SK-N-MC (cell line): ENCODE measurements at regions not wholly inside any gene's neighbourhood (a gene's known extent, or its start where the extent isn't known, plus 50 kb on each side); places are given as distances from the start of the nearest gene placed in this dataset.
A peak's percentile ranks its signal among the peaks of the same experiment; 100 is the strongest.
"Not testable (repeated sequence)": the region's sequence is repeated elsewhere in the genome, so short reads cannot be mapped to it uniquely, and the experiment has no call there.

Experiments
- DNase-seq: peaks from one replicate; pipeline ENCODE4 v3.0.0-alpha.2; 2011; ENCODE audit warnings: low read depth, low spot score
- H3K27ac ChIP-seq: fragments of 200-600 bp; sonication (generic); 2 replicates; pipeline ENCODE4 v1.5.1; 2016; ENCODE audit warnings: mixed run types
- H3K36me3 ChIP-seq: fragments of 200-600 bp; sonication (generic); 2 replicates; pipeline ENCODE4 v1.6.1; 2017; ENCODE audit warnings: antibody characterized with exemption, low read length, mixed read lengths; ENCODE audit not compliant: insufficient read depth
- H3K4me3 ChIP-seq: fragments of 200-600 bp; sonication (generic); 2 replicates; pipeline ENCODE4 v1.5.1; 2016
- H3K9ac ChIP-seq: fragments of 200-600 bp; sonication (generic); 2 replicates; pipeline ENCODE4 v1.8.0; 2017; ENCODE audit warnings: mixed run types, mixed read lengths; ENCODE audit not compliant: insufficient read length
- H3K9me3 ChIP-seq: fragments of 200-600 bp; sonication (generic); 2 replicates; pipeline ENCODE4 v1.6.1; 2017; ENCODE audit warnings: low read depth, mild to moderate bottlenecking, antibody characterized with exemption, low read length, moderate library complexity, mixed read lengths
- EZH2 ChIP-seq: fragments of 200-600 bp; sonication (generic); IDR thresholded peaks from one replicate; pipeline ENCODE4 v1.6.1; 2017; ENCODE audit warnings: antibody characterized with exemption
- FOXP2 ChIP-seq: optimal IDR thresholded peaks from 2 replicates; pipeline ENCODE3; 2011; ENCODE audit warnings: mild to moderate bottlenecking, moderate library complexity; ENCODE audit not compliant: insufficient read depth; ENCODE audit errors: extremely low read length, control extremely low read depth
- POLR2AphosphoS5 ChIP-seq: IDR thresholded peaks from 2 replicates; pipeline ENCODE4 v1.6.1; 2012; ENCODE audit warnings: mild to moderate bottlenecking, low read depth, low read length, borderline replicate concordance

DNA sequence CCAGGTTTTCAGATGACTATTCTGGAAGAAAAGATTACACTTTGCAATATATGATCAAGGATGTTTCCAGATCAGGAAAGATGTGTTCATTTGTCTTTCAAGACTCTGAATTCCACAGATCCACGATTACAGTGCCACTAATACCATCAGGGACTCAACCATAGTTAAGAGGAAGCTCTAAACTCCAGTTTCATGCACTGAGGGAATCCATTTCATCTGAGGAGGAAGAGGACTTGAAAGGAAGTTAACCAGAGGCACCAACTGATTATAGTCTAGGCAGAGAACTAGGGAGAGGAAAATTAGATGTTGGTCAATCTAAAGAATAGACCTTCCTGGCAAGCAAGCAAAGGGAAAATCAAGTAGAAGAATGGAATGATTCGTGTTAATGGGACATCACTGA is 218.3 kb upstream of the PRDM1 start:
- H3K9ac ChIP-seq: no peak overlapping the region
- no peak overlapping the region for H3K27ac ChIP-seq
- no peaks in the 10 kb centered on the region for H3K36me3 ChIP-seq
- no peak for DNase-seq
- TF ChIP-seq EZH2 (no peak), POLR2AphosphoS5 (no peak), FOXP2 (no peak)
- no peak overlapping the region for H3K4me3 ChIP-seq
- no peaks in the 10 kb centered on the region for H3K9me3 ChIP-seq

DNA sequence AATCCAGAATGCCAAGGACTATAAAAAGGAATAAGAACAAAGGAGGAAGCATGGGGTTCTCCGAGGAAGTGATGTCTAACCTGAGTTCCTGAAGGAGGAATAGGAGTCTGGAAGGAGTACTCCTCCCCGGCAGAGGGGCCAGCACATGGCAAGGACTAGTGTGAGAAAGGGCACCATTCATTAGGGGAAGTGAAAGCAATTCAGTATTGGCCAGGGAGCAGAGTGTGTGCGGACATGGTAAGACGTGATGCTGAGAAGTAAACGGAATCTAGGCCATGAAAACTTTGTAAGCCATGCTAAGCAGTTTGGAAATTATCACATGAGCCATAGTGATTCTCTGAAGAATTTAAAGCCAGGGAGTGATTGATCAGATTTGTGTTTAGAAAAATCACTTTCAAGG is 218.9 kb upstream of the PRDM1 start:
- H3K9ac ChIP-seq: no peak overlapping the region
- no peaks in the 10 kb centered on the region for H3K9me3 ChIP-seq
- no peak overlapping the region for H3K27ac ChIP-seq
- no peak for TF ChIP-seq EZH2
- no peak for TF ChIP-seq POLR2AphosphoS5
- DNase-seq: no peak
- H3K4me3 ChIP-seq: no peak overlapping the region
- H3K36me3 ChIP-seq: no peaks in the 10 kb centered on the region

DNA sequence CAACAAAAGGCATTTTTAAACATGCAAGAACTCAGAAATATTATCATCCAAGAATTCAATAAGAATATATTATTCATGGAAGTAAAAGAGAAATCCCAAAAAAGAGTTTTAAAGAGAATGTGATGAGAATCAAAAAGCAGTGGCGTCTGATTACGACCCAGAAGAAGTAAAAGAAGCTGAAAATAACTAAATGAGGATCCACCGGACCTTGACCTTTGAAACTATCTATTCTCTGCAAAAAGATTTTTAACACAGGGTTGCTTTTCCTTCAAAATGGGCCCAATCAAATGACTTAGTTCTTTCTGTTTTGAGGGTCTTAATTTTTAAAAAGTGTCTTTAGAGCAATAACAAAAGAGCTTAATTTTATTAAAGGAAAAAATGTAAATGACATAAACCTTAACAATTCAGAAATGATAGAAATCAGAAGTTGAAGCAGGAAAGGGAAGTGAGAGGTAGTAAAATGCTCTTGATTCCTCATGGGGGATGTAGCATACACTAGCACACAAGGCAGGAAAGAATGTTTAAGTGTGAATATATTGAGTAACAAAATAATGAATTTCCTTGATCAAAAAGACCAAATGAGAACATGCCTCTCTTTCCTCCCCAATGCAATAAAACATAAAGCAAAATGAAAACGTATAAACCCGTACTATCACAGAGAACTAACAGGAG is 223.1 kb upstream of the PRDM1 start:
- no peak for TF ChIP-seq POLR2AphosphoS5
- TF ChIP-seq EZH2: no peak
- TF ChIP-seq FOXP2: no peak
- Histone ChIP-seq H3K27ac (no peak overlapping the region), H3K9me3 (no peaks in the 10 kb centered on the region), H3K36me3 (no peaks in the 10 kb centered on the region), H3K4me3 (no peak overlapping the region), H3K9ac (no peak overlapping the region)
- DNase-seq: no peak

DNA sequence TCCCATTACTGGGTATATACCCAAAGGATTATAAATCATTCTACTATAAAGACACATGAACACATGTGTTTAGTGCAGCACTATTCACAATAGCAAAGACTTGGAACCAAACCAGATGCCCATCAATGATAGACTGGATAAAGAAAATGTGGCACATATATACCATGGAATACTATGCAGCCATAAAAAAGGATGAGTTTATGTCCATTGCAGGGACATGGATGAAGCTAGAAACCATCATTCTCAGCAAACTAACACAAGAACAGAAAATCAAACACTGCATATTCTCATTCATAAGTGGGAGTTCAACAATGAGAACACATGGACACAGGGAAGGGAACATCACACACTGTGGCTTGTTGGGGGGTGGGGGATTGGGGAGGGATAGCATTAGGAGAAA is 225.2 kb upstream of the PRDM1 start:
- H3K36me3 ChIP-seq, DNase-seq, H3K4me3 ChIP-seq, H3K9ac ChIP-seq, H3K9me3 ChIP-seq, H3K27ac ChIP-seq: not testable (repeated sequence)

DNA sequence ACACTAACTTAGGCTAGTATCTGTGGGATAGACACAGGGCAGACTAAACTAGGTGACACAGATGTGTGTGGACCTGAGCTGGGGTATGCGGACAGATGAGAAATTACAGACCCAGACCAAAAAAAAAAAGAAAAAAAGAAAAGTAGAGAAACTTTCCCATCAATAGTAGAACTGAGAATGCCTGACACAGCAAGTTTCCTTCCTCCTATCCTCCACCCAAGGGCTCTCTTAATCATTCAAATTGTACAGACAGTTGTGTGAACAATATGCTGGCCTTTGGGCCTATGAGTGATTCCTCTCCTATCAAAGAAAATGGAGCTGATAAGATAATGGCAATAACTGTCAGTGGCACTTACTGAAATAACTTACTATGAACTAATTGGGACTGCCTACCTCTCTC is 226.7 kb upstream of the PRDM1 start:
- H3K9ac ChIP-seq: no peak overlapping the region
- DNase-seq: no peak
- no peaks in the 10 kb centered on the region for H3K36me3 ChIP-seq
- TF ChIP-seq FOXP2 (no peak), POLR2AphosphoS5 (no peak), EZH2 (no peak)
- no peaks in the 10 kb centered on the region for H3K9me3 ChIP-seq
- H3K27ac ChIP-seq: peak overlapping the region; percentile 81; the same call in 1 of the 2 replicates
- H3K4me3 ChIP-seq: no peak overlapping the region

DNA sequence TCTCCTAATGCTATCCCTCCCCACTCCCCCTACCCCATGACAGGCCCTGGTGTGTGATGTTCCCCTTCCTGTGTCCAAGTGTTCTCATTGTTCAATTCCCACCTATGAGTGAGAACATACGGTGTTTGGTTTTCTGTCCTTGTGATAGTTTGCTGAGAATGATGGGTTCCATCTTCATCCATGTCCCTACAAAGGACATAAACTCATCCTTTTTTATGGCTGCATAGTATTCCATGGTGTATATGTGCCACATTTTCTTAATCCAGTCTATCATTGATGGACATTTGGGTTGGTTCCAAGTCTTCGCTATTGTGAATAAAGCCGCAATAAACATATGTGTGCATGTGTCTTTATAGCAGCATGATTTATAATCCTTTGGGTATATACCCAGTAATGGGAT is 227.5 kb upstream of the PRDM1 start:
- H3K9me3 ChIP-seq, H3K4me3 ChIP-seq: not testable (repeated sequence)

DNA sequence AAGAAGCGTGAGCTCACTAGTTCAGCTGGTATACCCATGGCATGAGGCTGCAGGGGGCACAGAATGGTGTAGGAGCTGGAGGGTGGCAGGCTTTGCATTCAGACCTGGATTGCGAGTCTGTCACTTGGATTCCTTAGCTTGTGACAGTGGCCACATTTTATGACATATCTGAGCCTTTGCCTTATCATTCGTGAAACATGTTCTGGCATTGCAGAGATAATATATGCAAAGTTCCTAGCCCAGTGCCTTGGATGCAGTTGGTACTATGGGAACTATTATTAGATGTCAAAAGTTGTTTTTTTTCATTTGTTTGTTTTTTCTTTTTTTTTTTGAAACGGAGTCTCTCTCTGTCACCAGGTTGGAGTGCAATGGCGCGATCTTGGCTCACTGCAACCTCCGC is 230.7 kb upstream of the PRDM1 start:
- Histone ChIP-seq H3K36me3 (no peaks in the 10 kb centered on the region), H3K4me3 (no peak overlapping the region), H3K27ac (no peak overlapping the region), H3K9me3 (no peaks in the 10 kb centered on the region), H3K9ac (no peak overlapping the region)
- no peak for DNase-seq
- TF ChIP-seq EZH2 (no peak), POLR2AphosphoS5 (no peak), FOXP2 (no peak)

More for the DNA sequence above, 227.5 kb upstream of the PRDM1 start:
- H3K36me3 ChIP-seq, DNase-seq, H3K27ac ChIP-seq, H3K9ac ChIP-seq: not testable (repeated sequence)

DNA sequence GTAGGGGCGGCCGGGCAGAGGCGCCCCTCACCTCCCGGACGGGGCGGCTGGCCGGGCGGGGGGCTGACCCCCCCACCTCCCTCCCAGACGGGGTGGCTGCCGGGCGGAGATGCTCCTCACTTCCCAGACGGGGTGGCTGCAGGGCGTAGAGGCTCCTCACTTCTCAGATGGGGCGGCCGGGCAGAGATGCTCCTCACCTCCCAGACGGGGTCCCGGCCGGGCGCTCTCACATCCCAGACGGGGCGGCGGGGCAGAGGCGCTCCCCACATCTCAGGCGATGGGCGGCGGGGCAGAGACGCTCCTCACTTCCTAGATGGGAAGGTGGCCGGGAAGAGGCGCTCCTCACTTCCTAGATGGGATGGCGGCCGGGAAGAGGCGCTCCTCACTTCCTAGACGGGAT is 232.2 kb upstream of the PRDM1 start:
- not testable (repeated sequence) for H3K27ac ChIP-seq, DNase-seq, H3K9ac ChIP-seq, H3K9me3 ChIP-seq, H3K4me3 ChIP-seq, H3K36me3 ChIP-seq

DNA sequence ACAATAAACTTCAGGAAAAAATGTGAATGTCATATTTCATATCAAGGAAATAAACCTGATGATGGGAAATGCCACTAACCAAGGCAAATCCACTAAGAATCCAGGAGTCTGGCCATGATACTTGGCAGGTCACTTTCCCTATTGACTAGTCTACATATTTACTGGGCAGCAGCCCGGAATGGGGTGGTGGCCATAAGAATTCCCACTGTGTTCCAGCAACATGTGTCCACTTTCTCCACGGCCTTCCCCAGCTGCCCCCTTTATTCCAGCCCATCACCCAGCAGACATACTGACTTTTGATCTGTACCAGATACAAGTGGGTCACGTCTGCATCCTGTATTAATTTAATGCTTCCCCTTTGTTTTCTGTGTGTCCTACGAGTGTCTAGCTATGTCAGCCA is 234.5 kb upstream of the PRDM1 start:
- no peak for DNase-seq
- no peak for TF ChIP-seq EZH2
- TF ChIP-seq FOXP2: no peak
- no peak for TF ChIP-seq POLR2AphosphoS5
- no peak overlapping the region for H3K27ac ChIP-seq
- H3K36me3 ChIP-seq: no peaks in the 10 kb centered on the region
- H3K4me3 ChIP-seq: no peak overlapping the region
- no peaks in the 10 kb centered on the region for H3K9me3 ChIP-seq
- H3K9ac ChIP-seq: no peak overlapping the region
